GM21717 (cell line): ENCODE measurements at regions not wholly inside any gene's neighbourhood (a gene's known extent, or its start where the extent isn't known, plus 50 kb on each side); places are given as distances from the start of the nearest gene placed in this dataset.

Experiments
- ATAC-seq: cut with Tn5 transposase; IDR thresholded peaks from one replicate; pipeline ENCODE4 v1.9.1; 2021; ENCODE audit warnings: mild to moderate bottlenecking, moderate library complexity; ENCODE audit not compliant: unreplicated experiment

DNA sequence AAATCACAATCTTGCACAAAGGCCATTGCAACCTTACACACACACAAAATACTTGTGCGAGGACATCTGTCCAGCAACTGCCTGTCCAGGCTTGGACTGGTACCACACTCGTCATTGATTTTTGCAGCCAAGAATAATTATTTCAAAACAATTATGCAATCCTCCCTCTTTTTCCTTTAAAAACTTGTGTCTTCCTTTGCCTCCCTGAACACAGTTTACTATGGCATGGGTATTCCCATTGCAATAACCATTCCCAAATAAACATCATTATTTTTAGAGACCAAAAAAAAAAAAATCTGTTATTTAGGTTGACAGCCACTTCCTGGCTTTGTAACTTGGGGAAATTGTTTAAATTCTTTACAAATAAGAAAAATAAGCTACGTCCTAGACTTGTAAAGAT, 54.0 kb downstream of the C11orf91 start:
- no peak for ATAC-seq

DNA sequence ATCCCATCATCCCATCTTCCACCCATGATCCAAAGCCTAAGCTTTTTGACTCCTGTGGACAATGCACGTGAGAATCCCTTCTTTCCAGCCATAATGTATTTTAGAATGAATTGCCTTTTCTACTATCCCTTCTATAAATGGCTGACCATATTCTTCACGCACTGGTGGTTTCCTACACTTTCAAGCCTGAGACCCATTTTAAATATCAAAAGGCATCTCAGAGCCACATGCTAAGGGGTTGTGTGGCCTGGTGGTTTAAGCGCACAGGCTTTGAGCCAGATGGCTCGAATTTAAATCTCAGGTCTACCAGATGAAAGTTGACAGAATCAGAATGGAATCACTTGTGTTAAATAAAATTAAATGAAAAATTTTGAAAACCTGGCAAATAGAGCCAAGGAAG, 54.5 kb downstream of the C11orf91 start:
- ATAC-seq: no peak

DNA sequence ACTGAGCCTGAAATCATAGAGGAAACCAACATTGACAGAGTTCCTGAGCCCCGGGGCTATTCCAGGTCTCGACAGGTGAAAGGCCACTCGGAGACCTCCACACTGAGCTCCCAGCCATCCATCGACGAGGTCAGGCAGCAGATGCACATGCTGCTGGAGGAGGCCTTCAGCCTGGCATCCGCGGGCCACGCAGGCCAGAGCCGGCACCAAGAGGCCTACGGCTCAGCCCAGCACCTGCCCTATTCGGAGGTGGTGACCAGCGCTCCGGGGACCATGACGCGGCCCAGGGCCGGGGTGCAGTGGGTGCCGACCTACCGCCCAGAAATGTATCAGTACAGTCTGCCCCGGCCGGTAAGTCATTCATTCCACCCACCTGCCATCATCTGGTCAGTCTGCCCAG, 54.9 kb downstream of the C11orf91 start:
- no peak for ATAC-seq

DNA sequence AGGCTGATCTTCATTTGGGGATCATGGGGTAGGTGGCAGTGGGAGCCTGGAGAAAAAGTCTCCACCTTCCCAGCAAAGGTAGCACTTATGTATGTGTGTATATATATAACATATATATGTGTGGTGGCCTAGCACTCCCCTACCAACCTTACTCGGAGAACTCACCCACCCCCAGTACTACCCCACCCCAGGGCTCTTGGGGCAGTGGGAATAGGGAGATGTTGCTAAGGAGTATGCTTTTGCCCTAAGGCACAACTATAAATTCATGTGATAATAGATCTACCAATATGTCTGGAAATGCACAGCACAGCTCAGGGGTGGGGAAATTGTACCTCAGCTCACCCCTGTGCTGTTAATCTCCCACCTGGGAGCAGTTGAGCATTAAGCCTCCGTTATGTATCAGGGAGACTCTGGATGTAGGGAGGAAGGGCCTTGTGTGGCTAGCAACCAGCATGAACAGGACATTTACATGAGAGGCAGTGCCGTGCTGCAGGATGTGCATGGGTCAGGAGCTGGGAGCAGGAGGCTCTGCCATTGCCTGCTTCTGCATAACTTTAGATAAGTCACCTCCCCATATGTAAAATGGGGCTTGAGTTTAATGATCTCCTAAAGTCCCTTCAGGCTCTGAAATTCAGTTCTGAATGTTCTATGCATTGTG, 57.3 kb downstream of the C11orf91 start:
- ATAC-seq: no peak

DNA sequence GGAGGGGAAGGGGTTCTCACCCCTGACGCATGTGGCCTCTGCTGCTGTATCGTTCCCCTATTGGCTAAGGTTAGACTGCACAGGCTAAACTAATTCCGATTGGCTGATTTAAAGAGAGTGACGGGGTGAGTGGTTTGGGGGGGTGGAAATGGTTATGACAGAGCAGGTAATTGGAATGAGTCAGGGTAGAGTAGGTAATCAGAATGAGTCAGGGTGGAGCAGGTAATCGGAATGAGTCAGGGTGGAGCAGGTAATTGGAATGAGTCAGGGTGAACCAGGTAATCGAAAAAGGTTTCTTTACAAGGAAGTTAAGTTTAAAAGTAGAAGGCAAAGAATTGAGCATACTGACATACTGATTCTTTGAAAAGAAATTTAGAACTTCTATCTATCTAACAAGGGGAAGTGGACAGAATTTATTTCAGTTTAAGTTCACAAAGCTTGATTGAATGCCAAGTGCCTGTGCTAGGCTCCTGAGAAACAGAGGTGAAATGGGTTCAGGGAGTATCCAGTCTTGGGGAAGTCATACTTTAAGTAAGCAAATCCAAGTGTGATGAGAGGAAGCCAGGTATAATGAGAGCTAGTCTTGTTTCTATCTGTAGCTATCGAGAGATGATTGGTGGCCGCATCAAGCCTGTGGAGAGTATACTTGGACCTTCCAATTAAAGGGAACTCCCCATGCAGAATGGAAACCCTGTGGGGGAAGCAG, 58.0 kb downstream of the C11orf91 start:
- ATAC-seq: no peak

DNA sequence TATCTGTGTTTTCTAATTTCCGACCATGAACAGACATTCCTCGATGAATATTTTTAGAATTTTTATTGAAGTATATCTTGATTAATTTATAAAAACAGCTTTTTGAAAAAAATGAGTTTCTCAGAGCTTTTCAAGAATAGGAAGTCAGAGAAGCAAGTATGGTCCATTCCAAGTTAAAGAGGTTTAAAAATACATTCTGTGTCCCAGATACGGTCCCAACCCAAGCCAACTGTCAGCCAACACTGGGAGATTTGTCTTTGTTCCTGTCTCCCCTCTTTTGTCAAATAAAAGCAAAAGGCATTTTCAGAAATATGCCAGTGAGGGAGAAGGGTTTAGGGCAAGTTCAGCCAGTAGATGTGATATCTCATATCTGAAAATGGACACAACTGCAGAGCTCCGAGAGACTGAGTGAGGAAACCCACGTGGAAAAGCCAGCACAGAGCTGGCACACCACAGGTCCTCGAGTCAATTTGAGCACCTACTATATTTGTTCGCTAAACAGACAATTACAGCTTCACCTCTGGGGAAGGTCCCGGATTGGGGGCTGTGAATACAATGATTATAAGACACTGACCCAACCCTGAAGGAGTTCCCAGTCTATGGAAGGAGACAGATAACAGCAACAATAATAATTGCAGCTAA, 59.8 kb downstream of the C11orf91 start:
- no peak for ATAC-seq

DNA sequence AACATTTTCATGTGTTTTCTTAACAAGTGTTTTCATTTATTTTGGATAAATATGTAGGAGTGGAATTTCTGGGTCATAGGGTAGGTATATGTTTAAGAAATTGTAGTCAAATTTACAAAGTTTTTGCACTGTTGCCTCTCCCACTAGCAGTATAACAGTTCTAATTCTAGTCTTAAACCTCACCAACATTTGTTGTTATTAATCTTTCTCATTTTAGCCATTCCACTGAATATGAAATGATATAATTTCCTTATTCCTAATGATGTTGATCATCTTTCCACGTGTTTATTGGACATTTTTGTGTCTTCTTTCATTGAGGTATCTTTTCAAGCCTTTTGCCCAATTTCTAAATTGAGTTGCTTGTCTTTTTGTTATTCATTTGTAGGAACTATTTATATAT, 62.0 kb downstream of the C11orf91 start:
- ATAC-seq: no peak

DNA sequence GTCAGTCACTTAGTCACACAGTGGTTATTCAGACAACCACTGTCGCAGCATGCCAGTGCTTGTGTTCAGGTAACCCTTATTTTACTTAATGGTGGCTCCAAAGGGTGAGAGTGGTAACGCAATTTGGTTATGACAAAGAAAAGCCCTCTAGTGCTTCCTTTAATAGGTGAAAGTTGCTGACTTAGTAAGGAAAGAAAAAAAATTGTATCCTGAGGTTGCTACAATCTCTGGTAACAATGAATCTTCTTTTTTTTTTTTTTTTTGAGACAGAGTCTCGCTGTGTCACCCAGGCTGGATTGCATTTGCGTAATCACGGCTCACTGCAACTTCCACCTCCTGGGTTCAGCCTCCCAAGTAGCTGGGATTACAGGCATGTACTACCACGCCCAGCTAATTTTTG, 64.5 kb downstream of the C11orf91 start:
- no peak for ATAC-seq

DNA sequence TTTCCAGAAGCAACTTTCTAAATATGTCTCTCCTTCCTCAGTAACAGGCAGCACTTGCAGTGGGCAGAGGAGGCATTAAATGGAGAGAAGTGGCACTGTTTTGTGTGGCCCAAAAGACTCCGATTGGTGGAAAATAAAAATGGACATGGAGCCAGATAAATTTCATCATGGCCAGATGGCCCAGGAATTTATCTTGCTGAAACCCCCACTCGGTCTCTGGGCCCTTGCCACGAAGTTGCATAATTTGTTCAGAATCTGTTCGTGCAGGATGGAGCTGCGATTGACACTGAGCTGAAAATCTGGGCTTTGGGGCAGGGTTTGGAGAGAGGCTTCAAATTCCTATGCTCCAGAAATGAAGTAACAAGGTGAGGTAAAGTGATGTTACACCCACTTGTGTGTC, 65.5 kb downstream of the C11orf91 start:
- no peak for ATAC-seq

DNA sequence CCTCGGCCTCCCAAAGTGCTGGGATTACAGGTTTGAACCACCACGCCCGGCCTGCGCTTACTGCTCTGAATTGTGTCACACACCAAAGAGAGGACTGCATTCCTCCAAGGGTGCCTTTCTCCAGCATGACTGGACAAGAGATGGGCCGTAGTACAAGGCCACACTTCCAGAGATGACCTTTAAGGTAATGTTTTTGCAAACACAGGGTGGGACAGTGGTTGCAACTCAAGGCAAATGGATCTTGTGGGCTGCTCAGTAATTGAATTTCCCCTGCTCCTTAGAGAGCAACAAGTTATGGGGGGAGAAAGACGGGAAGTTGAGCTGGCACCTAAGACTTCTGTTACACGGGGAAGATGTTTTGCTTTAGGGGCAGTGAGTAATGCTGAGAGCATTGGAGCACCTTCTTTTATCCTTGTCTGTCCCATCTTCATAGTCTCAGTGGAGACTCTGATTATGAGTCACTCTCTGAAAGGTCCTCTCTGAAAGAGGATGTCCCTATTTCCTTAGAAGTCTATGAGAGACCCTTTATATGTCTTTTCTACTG, 66.3 kb downstream of the C11orf91 start:
- no peak for ATAC-seq

DNA sequence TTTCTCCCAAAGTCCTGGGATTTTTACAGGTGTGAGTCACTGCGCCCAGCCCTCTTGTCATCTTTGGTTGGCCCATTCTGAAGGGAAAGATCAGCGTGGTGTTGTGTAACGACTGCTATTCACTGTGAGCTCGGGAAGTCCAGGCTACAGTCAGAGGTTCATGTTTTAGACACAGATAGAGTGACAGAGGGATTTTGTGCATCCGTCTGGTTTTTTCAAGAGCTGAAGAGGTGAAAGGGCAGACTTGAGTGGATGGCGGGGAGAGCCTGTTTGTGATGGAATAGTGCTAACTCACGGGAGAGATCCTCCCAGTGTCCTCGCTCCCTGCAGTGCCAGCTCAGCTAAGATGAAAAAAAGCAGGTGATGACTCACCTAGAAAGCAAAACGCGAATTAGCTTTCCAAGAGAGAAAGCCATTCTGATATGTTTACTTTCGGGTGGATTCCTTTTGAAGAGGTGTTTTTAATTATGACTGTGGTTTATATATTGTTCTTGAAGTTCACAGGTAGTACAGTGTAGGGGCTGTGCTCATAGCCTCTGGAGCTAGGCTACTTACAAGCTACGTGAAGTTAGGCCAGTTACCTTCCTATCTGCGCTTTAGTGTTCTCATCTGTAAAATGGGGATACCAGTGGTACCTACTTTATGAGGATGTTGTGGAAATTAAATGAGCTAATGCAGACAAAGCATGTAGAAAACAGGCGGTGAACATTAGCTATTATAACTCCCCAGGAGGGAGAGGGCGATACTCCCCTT, 67.2 kb downstream of the C11orf91 start:
- no peak for ATAC-seq

DNA sequence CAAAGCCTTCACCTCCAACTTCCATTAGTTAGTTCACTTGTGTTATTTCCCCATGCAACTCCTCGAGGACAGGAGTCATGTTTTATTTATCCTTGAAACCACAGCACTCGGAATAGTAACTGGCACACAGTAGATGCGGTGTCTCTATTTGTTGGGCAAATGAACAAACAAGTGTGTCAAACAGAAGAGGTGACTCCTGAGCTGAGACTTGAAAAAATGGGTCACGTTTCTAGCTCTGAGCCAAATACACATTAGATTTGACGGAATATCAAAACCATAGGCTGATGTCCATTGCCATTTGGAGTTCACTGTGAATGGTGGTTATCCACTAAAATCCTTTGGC, 68.9 kb downstream of the C11orf91 start:
- ATAC-seq: no peak

DNA sequence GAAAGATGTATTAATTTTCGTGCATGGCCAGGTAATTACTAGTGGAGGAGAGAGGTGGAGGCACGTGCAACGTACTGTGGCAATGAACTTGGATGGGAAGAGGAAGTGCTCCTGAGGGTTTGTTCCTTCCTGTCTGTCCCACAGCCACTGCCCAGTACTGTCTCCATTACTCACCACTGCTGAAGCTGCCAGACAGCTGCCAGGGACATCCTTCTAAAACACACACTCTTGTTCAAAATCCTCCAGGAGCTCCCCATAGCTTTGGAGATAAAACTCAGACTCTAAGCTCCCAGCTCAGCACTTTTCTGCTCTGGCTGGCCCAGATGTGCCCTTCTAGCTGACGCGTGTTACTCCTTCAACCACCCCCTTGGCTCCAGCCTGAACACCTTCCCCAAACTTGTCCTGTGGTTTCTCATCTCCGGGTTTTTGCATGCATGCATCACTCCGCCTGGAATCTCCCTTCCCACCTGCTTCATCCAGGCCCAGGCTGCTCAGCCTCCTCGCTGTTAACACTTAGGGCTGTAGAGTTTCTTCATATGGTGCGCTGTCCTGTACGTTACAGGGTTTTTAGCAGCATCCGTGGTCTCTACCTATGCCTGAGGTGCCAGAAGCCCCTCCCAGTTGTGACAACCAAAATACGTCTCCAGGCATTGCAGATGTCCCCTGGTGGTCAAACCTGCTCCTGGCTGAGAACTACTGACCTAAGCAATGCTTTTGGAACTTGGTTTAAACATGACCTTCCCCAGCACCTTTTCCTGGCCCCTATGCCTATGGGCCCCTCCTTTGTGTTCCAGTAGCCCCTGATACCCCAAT, 69.5 kb downstream of the C11orf91 start:
- ATAC-seq: no peak

DNA sequence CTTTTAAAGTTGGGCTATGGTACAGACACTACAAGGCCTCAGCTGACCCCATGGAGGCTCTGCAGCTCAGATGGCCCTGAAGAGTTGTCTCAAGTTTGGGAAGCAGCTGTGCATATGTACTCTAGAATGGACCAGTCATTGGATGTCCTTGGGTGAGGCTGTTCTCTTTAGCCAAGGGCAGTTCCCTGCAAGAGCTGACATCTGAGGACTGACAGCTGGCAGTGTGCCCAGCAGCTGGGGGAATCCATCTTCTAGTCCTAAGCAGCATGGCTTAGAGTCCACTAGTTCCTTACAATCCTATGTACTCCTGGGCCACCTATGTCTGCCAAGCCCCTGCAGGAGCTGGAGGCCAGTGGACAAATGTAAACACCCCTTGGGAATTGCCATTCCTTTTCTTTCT, 76.5 kb downstream of the C11orf91 start:
- no peak for ATAC-seq

DNA sequence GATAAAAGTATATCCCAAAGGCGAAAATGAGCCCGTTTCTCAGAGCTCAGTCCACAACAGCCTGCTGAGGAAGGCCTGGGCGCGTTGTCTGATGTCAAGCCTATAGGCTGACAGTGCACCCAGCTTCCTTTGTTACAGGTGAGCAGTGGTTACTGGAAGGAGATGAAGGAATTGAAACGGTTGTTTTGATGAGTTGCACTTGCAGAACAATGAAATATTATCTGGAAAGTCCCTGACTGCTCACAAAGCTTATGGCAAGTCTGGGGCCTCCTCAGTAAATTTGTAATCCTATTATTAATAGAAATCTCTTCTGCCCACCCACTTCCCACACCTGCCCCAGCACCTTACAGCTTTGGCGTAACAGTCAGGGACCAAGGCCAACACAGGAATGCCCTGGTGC, 77.8 kb downstream of the C11orf91 start:
- no peak for ATAC-seq

DNA sequence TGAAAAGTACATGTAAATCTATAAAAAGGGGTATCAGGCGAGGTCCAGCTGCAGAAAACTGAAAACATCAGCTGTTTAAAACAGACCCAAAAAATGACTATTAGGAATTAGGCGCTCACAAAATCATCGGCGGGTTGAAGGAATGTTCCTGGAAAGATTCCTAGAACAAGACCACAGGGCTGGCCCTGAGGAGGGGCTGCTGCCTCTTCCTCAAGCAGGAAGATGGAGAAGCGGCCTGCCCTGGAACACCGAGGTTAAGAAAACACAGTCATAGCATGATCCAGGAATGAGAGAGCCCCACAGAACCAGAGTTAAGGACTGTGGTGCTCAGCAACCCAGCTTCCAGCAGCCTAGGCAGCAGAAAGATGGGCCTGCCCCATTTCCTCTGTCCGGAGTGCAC, 78.4 kb downstream of the C11orf91 start:
- ATAC-seq: no peak

DNA sequence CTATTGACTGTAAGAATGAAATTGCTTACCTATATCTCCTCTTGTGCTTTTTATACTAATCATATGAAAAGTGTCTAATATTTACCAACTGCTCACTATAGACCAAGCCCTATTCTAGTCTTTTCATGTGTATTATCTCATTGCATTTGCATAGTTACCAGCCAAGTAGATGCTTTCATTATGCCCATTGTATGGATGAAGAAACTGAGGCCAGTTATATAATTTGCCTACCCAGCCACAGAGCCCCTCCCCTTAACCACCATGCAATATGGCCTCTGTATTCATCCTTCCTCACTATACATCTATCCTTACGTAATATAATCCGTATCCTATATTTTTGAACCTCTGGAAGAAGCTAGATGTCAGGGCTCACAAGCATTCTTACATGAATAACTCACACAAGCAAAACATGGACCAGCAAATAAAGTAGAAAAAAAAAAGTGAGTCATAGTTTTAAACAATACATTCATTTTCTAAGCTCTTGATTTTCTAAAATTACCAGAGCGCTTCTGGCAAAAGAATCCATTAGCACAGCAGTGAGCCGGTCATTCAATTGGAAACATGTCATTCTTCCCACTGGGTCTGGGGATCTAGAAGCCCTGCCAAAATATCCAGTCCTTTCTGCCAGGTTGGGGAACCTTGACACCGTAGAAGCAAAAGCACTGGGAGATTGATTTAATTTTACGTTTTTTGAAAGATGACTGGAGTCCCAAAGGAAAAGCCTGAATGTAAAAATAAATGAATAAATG, 80.0 kb downstream of the C11orf91 start:
- ATAC-seq: no peak

DNA sequence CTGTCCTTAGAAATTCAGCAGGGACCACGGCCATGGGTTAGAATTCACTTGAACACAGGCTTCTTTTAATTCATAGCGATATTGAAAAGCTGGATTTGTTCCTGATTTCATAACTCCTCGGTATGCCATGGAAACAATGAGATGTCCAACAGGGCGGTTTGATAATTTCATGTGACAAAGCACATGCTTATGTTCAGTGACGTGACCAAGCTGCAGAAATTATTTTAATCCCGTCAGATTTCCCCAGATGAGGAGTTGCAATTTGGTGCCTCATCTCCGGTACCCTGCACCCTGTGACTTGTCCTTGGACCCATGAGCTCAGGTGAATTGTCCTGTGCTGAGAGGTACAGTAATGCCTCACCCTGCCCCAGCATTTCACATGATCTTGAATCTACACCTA, 81.7 kb downstream of the C11orf91 start:
- ATAC-seq: no peak

DNA sequence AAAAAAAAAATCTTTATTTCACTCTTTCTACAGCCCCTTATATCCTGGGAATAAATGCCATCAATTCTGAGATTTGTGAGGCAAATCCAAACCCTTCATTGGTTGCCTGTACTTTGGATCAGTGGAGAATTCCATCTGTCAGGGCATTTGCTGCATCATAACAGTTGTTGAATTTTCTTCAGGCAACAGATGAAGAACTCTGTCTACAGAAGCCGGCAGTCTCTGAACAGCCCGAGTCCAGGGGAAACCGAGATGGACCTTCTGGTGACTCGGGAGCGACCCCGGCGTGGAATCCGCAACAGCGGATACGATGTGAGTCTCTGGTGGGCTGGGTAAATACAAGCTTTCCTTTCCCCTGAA, 82.3 kb downstream of the C11orf91 start:
- no peak for ATAC-seq
